GM10266 (cell line): ENCODE measurements at regions not wholly inside any gene's neighbourhood (a gene's known extent, or its start where the extent isn't known, plus 50 kb on each side); places are given as distances from the start of the nearest gene placed in this dataset.

Source experiments
- DNase-seq: peaks from one replicate; pipeline ENCODE4 v3.0.0; 2012; ENCODE audit errors: extremely low spot score
- CTCF ChIP-seq: IDR thresholded peaks from 2 replicates; pipeline ENCODE4 v1.5.1; 2012; ENCODE audit warnings: mild to moderate bottlenecking, low read depth; ENCODE audit not compliant: control insufficient read depth, insufficient read depth; ENCODE audit errors: missing control alignments

DNA sequence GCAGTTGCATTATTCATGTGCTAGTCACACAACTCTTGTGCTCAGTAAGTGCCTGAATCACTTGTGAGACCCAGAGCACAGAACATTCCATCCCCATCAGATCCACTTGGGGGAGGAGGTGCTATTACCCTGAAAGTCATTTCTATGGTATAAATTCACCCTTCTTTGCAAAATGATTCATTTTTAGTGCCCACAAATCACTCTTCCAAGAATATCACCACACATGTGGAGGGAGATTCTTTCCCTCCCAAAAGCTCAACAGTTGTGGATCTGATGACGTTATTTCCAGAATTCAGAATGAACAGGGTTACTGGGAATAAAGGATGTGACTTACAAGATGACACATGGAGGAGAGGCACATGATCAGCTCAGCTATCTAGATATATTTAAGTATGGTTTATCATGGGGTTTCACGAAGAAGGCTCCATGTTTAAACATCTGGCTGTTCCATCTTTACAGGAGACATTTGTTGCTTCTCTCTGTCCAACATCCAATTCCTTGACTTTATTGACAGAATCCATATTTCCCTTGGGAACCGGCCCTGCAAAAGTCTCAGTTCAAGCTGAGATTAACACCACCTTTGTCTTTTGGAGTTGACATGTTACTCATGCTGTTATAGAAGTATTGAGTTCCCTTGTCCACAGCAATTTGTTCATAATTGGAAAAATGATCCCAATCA lies 214.2 kb upstream of the PROK2 start:
- TF ChIP-seq CTCF = no peak
- no peak for DNase-seq

- no peak for TF ChIP-seq CTCF
- DNase-seq = no peak
These were observed 212.2 kb upstream of the PROK2 start for GRCh38 chr3:71997066-71997653.

- no peak for DNase-seq
- TF ChIP-seq CTCF = no peak
These were observed 210.0 kb upstream of the PROK2 start for GRCh38 chr3:71994906-71995305.

DNA sequence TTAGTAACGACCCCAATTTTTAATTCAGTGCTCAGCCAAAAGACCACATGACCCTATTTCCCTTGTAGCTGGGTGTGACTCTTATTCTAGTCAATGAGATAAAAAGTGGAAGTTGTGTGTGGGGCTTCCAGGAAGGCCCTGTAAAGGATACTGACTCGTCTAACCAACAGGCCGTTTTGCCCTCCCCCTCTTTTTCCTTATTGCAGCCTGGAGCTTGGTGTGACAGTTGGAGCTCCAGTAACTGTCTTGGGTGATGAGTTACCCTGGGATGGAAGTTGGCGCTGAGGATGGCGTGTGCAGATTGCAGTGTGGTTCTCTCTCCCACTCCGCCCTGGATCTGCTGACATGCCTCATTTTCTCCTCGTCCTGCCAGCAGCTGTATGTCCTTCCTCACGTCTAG lies 209.3 kb upstream of the PROK2 start:
- TF ChIP-seq CTCF = no peak
- DNase-seq = no peak

DNA sequence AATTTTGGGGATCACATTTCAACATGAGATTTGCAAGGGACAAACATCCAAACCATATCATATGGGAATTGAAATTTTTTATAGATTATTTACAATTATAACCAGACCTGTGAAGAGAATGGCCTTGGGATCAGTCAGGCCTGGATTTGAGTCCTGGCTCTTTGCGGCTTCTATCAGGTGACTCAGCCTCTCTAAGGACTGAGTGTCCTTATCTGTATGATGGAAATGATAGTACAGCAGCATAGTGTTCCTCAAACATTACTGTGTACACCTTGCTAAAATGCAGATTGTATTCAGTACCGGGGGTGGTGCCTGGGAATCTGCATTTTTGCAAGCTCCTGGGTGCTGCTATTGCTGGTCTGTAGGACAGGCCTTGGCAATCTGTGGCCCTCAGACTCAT lies 206.7 kb upstream of the PROK2 start:
- TF ChIP-seq CTCF = no peak
- DNase-seq = no peak

DNA sequence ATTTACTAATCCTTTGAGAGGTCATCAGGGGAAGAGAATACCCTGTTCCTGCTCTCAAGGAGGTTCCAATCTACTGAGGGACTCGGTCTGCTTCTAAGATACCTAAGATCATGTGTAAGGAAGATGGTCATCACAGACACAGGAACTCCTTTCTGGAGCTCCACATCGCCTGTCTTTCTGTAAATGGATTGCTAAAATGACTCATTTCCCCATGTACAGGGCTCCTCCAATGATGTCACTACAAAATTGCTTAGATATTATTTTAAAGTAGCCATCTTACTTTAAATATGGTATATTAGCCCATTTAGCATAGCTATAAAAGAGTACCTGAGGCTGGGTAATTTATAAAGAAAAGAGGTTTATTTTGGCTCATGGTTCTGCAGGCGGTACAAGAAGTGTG lies 206.1 kb upstream of the PROK2 start:
- no peak for TF ChIP-seq CTCF
- no peak for DNase-seq

DNA sequence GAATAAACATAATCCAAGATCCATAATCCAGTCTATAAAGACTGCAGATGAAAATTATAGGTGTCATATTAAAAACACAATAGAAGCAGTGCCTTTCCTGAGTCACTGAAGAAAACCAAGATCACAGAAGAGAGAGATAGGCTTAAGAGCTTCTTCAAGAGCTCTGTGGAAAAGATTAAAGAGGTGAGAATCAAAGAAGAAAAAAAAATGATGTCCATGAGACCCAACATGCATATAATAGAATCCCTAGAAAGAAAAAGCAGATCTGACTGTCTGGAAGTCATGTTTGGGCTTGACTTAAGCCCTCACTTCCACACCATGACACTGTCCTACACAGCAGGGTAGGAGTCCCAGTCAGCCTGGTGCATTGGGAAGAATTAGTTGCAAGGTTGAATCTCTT lies 205.6 kb upstream of the PROK2 start:
- DNase-seq = no peak

More for the DNA sequence above, 205.6 kb upstream of the PROK2 start:
- TF ChIP-seq CTCF = no peak
